K562 (cell line): ENCODE measurements at regions not wholly inside any gene's neighbourhood (a gene's known extent, or its start where the extent isn't known, plus 50 kb on each side); places are given as distances from the start of the nearest gene placed in this dataset.
"Not testable (repeated sequence)": the region's sequence is repeated elsewhere in the genome, so short reads cannot be mapped to it uniquely, and the experiment has no call there.

ENCODE experiments used
- CSDE1 ChIP-seq, 2 experiments: fragments of 450-650 bp; IDR thresholded peaks; 2 replicates each; pipeline ENCODE4 v1.6.1; 2016; ENCODE audit warnings: mild to moderate bottlenecking in 1 of 2
- CTCF ChIP-seq, 3 experiments: IDR thresholded peaks in 2 of 3; conservative IDR thresholded peaks in 1 of 3; 2 replicates each; pipeline ENCODE4 v1.5.1; 2011 to 2012; ENCODE audit warnings: low read length in 3 of 3, mild to moderate bottlenecking in 3 of 3, control low read depth in 2 of 3, improper control_type of control experiment in 1 of 3, inconsistent platforms in 1 of 3, low read depth in 1 of 3, mixed read lengths in 1 of 3, moderate library complexity in 1 of 3; ENCODE audit not compliant: insufficient read depth in 2 of 3
- EP300 ChIP-seq: IDR thresholded peaks from 2 replicates; pipeline ENCODE4 v1.6.1; 2012; ENCODE audit warnings: low read length, improper control_type of control experiment
- MAFK ChIP-seq: IDR thresholded peaks from 2 replicates; pipeline ENCODE4 v1.6.1; 2011; ENCODE audit warnings: low read length, improper control_type of control experiment
- NONO ChIP-seq, 2 experiments: fragments of 200-400 bp in 1 of 2; fragments of 450-650 bp in 1 of 2; formaldehyde crosslinking in 1 of 2; IDR thresholded peaks; 2 replicates each; pipeline ENCODE4 v1.6.1; 2017; ENCODE audit warnings: low read depth in 2 of 2, mild to moderate bottlenecking in 2 of 2, moderate library complexity in 2 of 2, low read length in 1 of 2

GRCh38 chr2:111437288-111437990 is 316.7 kb downstream of the BCL2L11 start:
- TF ChIP-seq NONO (IDR thresholded peaks at IDR 0.05; ENCODE audit: low read depth in 2 of 2, low read length in 1 of 2); CTCF (IDR thresholded peaks at IDR 0.05 in 2 of 3, conservative IDR thresholded peaks at IDR 0.05 in 1 of 3; ENCODE audit: insufficient read depth in 2 of 3, low read depth in 1 of 3, low read length in 3 of 3); CSDE1 (IDR thresholded peaks at IDR 0.05); MAFK; EP300: not testable (repeated sequence)
